Left renal cortex interstitium (tissue), 4 donors: ENCODE measurements at regions not wholly inside any gene's neighbourhood (a gene's known extent, or its start where the extent isn't known, plus 50 kb on each side); places are given as distances from the start of the nearest gene placed in this dataset.

ENCODE experiments used
- DNase-seq, 4 donors: peaks; one replicate each; pipeline ENCODE4 v3.0.0-alpha.2; 2013; ENCODE audit warnings: low read depth in 4 of 4, low spot score in 2 of 4, missing footprints in 1 of 4

GRCh38 chr16:80366023-80366422 lies 174.8 kb upstream of the DYNLRB2 start:
- no peak for DNase-seq

DNA sequence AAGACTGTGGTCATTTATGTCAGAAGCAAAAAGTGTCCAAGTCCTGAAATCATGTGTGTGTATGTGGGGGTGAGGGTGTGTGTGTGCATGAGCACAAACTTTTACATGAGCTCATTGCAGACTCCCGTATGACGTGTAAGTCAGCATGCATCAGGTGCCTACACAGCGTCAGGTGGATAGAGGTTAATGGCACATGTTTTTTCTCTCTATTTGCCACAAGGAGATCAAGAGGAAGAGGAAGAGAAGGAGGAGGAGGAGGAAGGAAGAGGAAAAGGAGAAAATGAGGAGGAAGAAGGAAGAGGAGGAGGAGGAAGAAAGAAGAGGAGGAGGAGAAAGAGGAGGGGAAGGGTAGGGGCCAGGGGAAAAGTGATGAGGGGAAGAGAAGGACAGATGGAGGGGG lies 178.0 kb upstream of the DYNLRB2 start:
- no peak for DNase-seq

DNA sequence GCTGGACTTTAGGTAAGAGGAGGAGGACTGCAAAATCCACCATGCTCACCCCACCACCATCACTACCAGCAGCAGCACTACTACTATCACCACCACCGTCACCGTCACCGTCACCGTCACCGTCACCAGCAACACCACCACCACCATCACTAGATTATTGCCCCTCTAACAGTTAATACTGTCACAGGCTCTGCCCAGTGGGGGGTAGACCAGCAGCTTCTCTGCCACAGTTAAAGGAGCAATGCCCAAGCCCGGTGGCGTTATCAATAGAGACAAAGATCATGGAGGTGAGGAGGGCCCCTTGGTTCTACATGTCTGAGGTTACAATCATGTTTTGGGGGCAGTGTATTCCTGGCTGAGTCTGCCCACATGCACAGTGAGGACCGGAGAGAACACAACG lies 184.4 kb upstream of the DYNLRB2 start:
- DNase-seq, result no peak

- no peak for DNase-seq
These were observed 185.5 kb upstream of the DYNLRB2 start for GRCh38 chr16:80355335-80355734.

GRCh38 chr16:80350061-80350460 lies 190.7 kb upstream of the DYNLRB2 start:
- no peak for DNase-seq

- no peak for DNase-seq
These were observed 192.9 kb upstream of the DYNLRB2 start for GRCh38 chr16:80347900-80348299.

- no peak for DNase-seq
These were observed 193.8 kb upstream of the DYNLRB2 start for GRCh38 chr16:80347002-80347401.

- no peak for DNase-seq
These were observed 194.6 kb upstream of the DYNLRB2 start for GRCh38 chr16:80346111-80346632.

GRCh38 chr16:80345701-80346100 lies 195.1 kb upstream of the DYNLRB2 start:
- no peak for DNase-seq

DNA sequence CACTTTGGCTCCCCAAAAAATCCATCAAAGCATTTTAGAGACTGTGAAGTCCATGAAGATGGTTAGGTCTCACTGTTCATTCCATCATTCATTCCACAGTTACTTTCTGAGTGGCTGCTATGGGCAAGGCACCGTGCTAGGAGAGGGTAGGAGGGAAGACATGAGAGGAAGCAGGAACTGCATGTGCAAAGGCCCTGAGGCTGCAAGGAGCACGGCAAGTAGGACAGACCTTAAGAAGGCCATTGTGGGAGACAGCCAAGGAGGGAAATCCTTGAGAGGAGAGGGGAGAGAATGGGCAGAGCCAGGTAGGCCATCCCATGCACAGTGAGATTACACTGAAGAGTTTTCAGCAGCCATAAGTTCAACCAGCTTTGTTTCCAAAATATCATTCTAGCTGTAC lies 196.2 kb upstream of the DYNLRB2 start:
- DNase-seq, result no peak

- no peak for DNase-seq
These were observed 199.5 kb upstream of the DYNLRB2 start for GRCh38 chr16:80341263-80341662.

DNA sequence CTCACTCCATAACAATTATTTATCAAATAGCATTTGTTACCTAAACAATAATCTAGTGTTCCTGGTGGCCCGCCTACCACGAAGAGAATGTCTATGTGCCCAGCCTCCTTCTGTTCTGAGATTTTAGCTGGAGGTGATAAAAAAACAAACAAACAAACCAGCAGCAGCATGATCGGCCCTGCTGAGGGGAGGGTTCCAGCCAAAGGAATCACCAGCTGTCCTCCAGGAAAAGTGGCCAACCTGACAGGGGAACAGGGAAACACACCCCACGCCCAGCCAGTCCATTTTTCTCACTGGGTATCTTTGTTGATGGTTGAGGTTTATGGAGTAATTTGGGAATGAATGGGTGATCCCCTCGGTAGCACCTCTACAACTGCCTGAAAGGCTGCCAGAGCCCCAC lies 203.0 kb upstream of the DYNLRB2 start:
- DNase-seq, result no peak

GRCh38 chr16:80330803-80331202 lies 210.0 kb upstream of the DYNLRB2 start:
- no peak for DNase-seq

GRCh38 chr16:80330150-80330549 lies 210.6 kb upstream of the DYNLRB2 start:
- DNase-seq, result peak in 1 of 4 donors; percentile 45

GRCh38 chr16:80327740-80328139 lies 213.1 kb upstream of the DYNLRB2 start:
- no peak for DNase-seq

DNA sequence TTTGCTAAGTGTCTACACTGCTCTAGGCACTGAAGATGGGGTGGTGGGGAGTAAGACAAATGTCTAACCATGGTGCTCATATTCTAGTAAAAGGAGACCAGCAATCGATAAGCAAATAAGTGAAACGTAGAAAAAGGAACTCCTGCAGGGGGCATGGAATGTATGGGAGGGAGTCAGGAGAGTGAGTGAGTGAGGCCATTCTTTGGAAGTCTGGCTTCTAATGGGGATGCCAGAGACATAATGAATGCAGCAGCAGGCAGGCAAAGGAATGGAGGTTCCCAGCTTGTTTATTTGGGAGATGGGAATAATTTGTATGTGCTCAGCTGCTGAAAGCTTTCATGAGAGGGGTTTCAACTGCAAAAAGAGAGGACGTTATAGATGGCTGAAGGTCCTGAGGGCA lies 216.4 kb upstream of the DYNLRB2 start:
- no peak for DNase-seq

DNA sequence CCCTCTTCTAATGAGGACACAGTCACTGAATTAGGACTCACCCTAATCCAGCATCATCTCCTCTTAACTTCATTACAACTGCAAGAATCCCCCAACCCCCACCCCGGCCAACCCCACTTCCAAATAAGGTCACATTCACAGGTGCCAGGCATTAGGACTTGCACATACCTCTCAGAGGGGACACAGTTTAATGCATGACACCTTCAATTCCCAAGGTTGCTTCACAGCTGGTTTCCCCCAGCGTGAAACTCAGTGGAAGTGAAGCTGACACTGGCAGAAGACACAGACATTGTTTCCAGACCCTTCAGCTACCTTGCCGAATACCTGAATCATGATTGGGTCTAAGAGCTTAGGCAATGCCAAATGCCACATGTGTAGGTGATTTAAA lies 217.0 kb upstream of the DYNLRB2 start:
- DNase-seq, result no peak

DNA sequence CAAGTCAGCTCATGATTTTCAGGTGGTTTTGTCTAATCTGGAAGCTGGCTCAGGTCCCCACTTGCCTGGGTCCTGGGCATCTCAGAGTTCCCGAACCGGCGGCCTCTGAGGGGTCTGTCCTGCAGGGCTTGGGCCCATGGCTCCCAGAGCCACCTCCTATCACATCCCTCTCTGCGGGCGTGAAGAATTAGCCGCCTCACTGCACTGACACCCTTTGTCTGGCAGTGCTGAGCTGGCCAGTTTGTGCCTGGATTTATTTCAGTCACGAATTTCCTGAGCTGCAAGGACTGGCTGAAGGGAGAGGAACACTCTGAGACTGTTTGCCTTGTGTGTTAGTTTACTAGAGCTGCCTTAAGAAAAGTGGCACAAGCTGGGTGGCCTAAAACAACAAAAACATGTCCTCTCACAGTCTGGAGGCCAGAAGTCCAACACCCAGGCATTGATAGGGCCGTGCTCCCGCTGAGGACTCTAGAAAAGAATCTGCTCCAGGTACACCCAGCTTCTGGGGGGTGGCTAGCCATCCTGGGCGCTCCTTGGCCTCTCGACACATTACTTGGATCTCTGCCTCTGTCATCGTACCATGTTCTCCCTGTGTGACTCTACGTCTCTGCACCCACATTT lies 217.5 kb upstream of the DYNLRB2 start:
- DNase-seq, result no peak

GRCh38 chr16:80319181-80319580 lies 221.6 kb upstream of the DYNLRB2 start:
- no peak for DNase-seq

DNA sequence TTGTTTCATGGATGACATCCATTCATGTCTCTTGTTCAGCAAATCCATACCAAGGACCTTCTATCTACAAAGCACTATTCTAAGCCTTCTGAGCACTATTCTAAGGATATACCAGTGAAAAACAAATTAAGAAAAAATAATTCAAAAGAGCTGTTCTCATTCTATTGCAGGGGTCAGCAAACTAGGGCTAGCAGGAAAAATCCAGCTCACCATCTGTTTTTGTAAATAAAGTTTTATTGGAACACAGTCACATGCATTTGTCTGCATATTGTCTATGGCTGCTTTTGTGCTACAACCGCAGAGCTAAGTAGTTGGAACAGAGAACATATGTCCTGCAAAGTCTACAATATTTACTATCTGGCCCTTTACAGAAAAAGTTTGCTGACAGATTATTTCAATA lies 222.7 kb upstream of the DYNLRB2 start:
- no peak for DNase-seq

DNA sequence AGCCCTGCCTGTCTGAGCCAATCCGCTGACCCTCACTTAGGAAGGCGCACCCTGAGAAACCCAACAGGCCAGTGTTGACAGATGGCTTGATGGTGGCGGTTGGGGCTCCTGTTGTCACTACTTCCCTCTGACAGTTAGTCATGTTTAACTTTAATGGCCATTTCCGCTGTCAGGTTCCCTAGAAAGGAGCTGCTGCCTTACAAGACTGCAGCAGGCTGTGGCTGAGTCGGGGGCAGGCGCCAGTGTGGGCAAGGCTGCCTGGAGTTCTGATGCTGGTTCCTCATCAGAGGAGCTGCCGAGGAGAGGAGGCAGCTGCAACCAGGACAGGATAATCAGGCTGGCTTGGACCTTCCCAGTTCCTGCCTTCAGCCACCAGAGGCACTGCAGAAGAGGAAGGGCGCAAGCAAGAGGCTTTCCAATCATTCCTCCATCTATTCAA lies 223.2 kb upstream of the DYNLRB2 start:
- DNase-seq, result no peak

- DNase-seq, result no peak
These were observed 223.7 kb upstream of the DYNLRB2 start for GRCh38 chr16:80317116-80317515.

- DNase-seq, result no peak
These were observed 226.8 kb upstream of the DYNLRB2 start for GRCh38 chr16:80314042-80314441.
